NCI-H146 treated with DMSO at 0.1 percent for 48 hours (cell line): ENCODE measurements at regions not wholly inside any gene's neighbourhood (a gene's known extent, or its start where the extent isn't known, plus 50 kb on each side); places are given as distances from the start of the nearest gene placed in this dataset.

ENCODE experiments used
- DNase-seq: peaks from one replicate; lab custom pipeline; 2025; ENCODE audit not compliant: unreplicated experiment; lab: John Stamatoyannopoulos, UW

DNA sequence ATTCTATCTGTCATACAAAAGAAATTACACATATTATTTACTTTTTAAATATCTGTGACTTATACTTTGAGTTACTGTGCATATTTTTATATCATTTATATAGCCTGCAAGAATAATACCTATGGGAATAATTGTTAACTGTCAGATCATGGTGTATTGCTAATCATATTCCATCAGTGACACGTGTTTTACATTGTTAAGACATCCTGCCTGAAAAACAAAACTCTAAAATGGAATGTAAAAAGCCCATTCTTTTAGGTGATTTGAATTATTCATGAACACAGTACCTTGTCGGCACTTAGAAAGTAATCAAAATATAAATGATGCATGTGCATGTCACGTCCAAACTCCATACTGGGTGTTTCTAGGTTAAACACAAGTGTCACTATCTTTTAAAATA lies 533.8 kb upstream of the PCDH9 start:
- no peak for DNase-seq

DNA sequence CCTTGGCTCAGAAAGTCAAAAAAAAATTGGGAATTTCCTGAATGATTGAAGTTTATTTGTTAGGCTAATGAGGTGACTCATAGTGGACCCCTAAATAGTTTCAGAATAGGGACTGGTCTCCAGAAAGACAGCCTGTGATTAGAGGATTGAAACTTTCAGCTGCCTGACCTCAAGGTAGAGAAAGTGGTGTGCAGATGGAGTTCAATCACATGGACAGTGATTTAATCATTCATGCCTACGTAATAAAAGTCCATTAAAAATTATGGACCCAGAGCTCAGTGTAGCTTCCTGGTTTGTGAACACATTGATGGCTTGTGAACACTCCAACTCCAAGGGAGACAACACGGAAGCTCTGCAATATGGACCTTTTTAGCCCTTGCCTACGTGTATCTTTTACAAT lies 533.2 kb upstream of the PCDH9 start:
- no peak for DNase-seq

DNA sequence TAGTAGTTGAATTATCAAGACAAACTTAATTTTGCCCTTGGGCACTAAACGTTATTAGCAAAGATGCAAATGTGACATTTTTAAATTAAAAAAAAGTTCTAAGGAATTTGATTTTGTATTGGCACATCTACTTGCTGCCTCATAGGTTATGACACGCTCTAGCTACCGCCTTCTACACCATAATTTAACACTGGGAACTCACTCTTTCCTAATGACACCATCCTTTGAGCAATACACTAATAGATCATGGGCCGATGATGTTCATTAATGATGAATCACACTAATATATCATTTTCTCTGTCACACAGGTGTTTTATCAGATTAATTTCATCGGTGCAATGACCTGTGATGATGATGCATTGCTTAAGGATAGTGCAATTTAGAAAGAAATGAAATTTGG lies 528.8 kb upstream of the PCDH9 start:
- DNase-seq = no peak

DNA sequence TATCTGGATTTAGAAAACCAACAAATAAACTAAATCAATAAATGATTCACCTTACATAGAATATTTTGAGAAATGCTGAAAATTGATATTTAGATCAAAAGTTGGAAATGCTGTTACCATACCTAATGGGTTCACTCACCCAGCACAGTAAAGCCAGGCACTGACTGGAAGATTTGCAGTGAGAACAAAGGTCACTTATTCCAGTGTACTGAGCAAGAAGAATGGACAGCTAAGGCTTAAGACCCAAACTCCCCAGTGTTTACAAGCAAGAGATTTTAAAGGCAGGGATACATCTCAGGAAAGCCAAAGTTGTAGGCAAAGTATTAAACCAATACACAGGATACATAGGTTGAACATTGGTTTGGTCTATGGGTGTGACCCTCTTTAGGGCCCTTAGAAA lies 523.9 kb upstream of the PCDH9 start:
- no peak for DNase-seq

DNA sequence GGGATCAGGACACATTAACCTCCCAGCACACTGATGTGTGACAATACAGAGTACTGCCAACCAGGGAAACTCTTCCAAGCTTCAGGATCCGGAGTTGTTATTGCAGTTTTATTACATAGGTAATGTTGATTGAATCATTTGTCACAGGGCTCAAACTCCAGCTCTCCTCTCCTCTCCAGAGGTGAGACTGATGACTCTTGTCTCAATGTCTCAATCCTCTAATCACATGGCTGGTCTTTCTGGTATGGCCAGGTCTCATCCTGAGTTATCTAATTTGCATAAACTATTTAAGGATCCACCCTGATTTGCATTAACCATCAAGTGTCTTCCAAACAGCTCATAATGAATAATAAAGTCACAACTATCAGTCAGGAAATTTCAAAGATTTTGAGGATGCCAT lies 522.6 kb upstream of the PCDH9 start:
- no peak for DNase-seq

DNA sequence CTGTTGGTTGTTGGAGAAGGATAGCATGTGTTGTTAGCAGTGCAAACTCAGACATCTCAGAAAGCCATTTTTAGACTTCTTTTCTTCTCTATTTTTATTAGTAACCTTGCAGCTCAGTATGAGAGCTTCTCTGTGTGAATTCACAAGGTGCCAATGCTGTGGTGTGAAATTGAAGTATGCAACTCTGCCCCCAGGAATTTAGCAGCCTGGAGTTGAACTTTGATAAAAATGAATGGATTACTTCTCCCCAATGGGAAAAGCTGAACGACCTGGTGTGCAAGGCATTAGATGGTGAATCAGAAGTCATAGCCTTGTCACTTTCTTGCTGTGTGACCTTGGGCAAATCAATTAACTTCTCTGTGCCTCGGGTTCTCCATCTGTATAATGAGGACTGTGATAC lies 512.3 kb upstream of the PCDH9 start:
- no peak for DNase-seq

DNA sequence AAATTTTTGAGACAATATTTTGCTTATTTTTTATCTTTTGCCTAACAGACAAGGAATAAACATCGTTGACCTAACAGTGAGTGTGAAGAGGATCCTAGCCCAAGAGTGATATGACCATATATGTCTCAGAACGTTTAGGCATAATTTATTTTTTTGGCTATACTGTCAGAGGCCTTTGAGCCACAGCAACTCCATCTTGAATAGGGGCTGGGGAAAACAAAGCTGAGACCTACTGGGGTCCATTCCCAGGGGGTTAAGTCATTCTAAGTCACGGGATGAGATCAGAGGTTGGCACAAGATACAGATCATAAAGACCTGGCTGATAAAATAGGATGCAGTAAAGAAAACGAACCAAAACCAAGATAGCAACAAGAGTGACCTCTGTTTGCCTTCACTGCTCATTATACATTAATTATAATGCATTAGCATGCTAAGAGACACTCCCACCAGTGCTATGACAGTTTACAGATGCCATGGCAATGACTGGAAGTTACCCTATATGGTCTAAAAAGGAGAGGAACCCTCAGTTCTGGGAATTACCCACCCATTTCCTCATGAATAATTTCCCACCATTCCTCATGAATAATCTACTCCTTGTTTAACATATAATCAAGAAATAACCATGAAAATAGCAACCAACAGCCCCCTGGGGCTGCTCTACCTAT lies 510.9 kb upstream of the PCDH9 start:
- DNase-seq = no peak

DNA sequence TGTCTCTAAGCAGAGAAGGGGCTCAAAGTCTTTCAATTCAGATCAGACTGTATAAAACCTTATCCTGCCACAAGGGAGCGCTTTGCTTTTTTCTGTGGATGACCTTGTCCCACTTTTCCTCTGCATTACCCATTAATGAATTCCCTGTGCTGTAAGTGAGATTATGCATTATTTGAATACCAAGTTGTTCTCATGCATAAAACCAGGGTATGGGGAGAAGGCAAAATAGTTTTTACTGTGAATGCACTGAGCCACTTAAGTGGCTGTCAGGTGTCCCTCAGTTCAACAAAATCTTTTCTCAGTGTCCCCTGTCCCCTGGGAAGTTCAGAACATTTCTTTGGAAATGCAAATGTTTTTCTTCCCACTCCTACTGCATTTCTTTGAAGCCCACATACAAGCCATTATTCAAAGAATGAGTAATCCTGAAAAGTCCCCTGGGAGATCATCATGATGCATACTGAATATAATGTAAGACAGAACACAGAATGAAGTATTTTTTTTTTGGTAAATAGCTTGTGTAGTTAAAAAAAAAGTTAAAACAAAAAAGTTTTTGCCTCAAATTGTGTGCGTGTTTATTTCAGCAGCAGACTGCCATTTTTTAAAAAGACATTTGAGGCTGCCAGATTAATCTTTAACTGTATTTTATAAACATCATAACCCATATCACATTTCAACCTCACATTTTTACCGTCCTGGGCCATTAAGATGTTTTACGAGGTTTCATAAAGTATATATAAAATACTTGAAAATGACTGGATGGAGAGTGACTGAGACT lies 506.7 kb upstream of the PCDH9 start:
- DNase-seq = no peak

DNA sequence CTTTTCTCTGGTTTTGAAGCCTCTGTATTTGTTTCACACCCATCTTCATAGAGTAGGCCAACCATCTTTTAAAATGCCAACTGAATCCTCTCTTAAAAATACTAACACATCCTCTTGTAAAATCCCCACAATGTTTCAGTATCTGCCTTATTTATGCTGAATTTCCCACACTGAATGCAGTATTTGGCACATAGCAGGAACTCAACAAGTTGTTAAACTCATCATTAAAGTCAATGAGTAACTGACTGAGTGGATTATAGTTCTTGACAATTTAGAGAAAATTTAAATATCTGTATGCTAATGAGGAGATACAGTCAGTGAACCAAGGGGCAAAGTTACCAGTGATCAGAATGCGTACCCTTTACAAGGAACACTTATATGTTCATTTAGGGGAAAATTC lies 505.5 kb upstream of the PCDH9 start:
- DNase-seq = no peak

DNA sequence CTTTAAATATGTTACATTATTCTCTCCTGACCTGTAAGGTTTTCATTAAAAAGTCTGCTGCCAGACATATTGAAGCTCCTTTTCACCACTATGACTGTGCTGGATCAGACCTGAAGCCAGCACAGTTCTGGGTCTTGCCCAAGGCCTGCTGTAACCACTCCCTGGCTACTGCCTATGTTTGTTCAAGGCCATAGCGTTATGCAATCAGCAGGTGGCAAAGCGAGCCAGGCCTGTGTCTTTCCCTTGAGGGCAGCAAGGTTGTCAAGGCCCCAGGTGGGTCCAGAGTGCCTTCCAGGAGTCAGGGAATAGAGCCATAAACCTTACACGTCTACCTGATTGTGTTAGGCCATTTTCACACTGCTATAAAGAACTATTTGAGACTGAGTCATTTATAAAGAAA lies 496.8 kb upstream of the PCDH9 start:
- no peak for DNase-seq

DNA sequence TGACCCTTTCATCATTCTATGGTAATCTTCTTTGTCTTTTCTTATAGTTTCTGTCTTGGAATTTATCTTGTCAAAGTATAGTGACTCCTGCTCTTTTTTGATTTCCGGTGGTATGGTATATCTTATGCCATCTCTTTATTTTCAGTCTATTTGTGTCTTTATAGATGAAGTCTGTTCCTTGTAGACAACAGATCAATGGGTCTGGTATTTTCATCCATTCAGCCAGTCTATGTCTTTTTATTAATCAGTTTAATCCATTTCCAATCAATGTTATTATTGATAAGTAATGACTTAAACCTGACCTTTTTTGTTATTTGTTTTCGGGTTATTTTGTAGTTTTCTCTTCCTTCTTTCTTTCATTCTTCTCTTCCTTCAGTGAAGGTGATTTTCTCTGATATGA lies 495.9 kb upstream of the PCDH9 start:
- DNase-seq = no peak

DNA sequence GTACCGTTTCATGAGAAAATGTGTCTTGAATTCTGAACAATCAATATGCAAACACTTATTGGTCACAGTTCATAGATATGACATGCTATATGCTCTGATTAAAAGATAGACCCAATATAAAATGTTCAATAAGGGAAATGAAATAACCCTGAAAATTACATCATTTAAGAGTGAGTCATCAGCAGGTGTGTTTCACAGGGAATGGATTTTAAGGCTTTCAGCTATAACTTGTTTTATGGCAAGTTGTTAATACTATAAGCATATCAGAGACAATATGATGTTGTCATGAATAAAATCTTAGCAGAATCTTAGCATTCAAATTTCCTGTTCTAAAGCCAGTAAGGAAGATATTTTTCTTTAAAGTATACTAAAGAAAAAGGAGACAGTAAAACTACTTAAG lies 483.4 kb upstream of the PCDH9 start:
- DNase-seq = no peak

DNA sequence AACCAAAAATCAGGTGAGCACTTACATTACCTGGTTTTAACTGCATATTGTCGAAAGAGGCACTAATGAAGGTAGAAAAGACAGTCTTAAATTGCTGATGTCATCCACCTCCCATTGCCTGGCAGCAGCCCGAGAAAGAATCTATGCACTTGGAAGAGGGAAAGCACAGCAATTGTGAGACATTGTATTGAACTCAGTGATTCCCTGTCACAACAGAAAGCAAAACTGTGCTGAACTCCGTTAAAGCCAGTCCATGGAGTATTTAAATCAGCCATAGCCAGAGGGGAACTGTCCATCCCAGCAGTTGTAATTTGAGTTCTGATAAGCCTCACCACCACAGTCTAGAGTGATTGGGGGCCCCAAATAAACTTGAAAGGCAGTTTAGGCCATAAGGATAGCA lies 466.6 kb upstream of the PCDH9 start:
- no peak for DNase-seq

DNA sequence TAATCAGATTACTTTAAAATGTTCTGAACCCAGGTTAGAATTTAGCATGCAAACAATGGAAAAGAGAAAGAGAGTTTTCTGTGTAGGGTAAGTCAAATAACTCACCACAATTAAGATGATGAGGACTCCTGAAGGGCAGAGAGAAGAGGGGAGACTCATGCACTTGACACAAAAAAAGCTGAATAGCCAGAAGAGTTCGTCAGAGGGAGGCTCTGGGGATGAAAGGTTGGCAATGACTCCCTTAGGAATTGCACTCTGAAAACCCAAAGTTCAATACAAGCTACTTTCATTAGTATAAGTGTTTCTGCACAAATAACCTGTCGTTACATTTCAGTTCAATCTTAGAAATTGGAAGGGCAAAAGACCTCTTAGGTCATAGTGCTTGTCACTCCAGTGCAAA lies 434.4 kb upstream of the PCDH9 start:
- DNase-seq = no peak

DNA sequence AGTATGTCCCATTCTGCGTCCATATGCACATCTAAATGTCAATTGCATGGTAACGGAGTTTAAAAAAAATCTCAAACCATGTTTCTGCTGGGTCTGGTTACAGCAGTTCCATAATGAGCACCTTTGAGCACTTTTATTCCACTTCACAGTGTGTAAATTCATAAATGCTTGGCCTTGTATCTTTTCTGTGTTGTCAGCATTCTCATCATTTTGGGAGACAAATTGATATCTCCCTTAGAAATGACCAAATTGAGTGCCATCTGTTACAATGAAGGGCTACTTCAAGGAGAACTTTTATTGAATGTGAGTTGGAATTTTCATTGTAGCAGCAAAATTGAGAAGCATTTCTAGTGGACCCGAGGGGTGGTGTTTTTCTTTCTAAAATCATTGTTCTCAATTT lies 432.9 kb upstream of the PCDH9 start:
- DNase-seq = no peak

DNA sequence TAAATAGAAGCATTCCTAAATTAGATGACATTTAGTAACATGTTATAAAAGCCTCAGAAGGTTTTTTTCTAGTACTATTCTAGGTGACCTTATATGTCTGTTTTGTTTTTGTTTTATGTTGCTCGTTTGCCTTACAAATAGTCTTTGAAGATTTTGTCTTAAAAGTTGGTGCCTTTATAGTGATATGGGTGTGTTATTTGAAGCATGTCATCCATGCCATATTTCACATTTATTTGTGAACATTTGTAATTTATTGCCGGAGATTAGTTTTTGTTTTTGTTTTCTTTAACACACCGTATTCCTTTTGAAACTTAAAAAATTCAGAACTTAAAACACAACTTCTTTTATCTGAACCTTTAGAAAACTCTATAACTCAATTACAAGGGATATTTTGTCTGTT lies 422.8 kb upstream of the PCDH9 start:
- DNase-seq = no peak

DNA sequence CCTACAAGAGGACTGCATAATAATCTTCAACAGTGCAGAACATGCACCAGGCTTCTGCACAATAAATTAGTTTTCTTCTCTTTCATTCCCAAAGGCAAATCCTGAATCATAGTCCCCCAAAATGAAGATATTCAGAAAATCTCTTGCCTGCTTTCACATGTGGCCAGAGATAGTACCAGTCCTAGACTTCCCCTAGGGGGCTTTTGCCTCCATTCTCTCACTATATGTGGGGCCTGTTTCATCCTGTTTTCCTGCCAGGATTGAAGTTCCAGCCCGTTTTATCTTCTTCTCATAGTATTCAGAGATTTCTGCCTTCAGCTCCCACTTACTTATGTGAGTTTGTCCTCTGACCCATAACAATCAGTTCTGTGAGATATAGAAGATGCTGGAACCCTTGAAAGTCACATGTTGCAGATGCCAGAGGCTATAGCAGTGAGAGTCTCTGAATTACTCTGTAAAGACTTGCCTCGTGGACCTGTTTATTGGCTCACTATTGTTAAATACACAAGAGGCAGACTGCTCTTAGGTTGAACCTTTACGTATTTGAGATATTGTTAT lies 421.9 kb upstream of the PCDH9 start:
- no peak for DNase-seq

DNA sequence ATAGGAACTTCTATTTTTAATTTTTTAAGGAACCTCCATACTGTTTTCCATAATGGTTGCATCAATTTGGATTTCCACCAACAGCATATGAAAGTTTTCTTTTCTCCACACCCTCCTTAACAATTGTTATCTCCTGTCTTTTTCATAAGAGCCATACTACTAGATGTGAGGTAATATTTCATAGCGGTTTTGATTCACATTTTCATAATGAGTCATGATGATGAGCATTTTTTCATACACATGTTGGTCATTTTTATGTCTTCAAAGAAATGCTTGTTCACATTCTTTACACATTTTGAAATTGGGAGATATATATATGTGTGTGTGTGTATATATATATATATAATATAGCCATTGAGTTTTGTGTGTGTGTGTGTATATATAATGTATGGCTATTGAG lies 420.3 kb upstream of the PCDH9 start:
- no peak for DNase-seq

DNA sequence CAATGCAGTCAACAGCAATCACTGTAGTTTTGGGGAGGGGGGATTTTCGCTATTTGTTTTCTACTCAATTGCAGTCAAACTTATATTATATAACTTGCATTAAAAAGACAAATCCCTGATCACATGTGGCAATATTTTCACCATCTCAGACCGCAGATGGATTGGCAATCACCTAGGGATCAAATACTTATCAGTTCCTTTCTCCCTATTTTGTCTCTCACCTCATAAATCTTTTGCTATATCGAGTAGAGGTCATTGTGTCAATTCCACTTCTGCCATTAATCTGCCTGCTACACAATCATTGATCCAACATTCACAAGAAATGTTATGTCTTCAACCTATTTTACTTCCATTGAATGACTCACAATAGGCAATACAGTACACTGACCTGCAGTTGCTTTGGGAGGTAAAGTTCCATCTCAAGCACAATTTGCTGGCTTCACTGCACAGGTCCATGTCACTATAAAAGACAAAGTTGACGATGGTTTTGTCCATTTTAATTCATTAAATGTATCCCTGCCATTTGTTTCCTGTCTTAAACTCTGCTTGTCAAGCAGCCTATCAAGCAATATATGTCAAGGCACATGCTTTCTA lies 415.8 kb upstream of the PCDH9 start:
- no peak for DNase-seq

DNA sequence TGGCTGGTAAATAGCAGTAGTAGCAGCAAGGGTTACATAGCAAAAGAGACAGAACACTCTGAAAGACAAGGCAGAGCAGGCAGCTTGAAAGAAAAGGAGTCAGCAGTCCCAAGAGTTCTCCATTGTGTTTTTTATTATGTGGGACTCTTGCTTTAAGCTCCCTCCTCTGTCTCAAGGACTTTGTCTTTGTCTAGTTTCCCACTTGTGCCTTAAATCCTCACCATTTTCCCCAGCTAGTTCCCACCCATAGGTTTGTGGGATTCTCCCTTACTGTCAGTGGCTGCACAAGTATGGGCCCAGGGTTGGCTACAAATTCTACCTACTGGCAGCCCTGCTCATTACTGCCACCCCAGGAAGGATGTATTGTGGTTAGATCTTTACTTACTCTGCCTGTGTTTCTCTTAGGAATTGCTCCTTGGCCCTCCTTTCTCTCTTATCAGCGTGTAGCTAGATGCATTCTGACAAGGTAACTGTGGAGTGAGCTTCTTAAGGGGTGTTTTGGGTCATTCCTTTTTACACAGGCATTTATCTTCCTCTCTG lies 413.4 kb upstream of the PCDH9 start:
- no peak for DNase-seq

DNA sequence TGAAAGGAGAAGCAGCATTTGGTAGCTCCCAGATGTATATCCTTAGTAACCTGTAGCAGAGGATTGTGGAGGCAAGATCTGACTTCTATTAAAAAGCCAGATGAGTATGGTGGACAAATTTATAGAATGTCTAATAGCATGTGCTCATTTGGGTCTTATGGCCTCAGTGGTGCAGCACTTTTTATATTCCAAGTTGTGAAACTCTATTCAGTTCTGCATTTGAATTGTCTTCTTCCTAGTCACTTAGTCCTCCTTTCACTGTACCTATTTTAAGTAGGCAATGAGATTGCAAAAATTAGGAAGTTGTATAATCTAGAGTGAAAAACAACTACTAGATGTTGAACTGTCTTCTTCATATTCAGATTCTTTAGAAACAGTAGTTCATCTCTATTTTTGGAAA lies 412.5 kb upstream of the PCDH9 start:
- no peak for DNase-seq

DNA sequence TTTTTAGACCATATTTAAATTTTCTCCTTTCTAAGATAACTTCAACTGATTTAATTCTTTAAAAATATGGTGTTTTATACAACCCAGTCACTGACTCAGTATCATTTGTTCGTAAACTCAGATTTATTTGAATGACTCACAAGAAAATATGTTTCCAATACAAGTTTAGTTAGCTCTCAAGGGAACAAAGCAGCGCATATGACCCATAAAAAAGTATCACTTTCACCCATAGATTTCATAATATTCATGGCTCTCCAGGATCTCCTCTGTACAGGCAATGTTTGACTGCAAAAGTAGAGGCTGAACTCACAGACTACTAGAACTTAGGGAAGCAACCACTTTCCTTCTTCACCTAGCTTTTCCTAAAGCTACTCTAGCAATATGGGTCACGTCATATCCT lies 405.6 kb upstream of the PCDH9 start:
- DNase-seq = no peak
